ENCODE measurements at regions not wholly inside any gene's neighbourhood (a gene's known extent, or its start where the extent isn't known, plus 50 kb on each side); places are given as distances from the start of the nearest gene placed in this dataset.
A peak's percentile ranks its signal among the peaks of the same experiment; 100 is the strongest.
"Not testable (repeated sequence)": the region's sequence is repeated elsewhere in the genome, so short reads cannot be mapped to it uniquely, and the experiment has no call there.

GRCh38 chr14:22202313-22202712 is 386.7 kb downstream of the DAD1 start:
- H3K27ac ChIP-seq, result no peak overlapping the region
- no peak for TF ChIP-seq CTCF (conservative IDR thresholded peaks at IDR 0.05)
- no peak for TF ChIP-seq ZFX (IDR thresholded peaks at IDR 0.05)

- peak; percentile 82 for TF ChIP-seq CTCF (conservative IDR thresholded peaks at IDR 0.05)
- no peak for TF ChIP-seq ZFX (IDR thresholded peaks at IDR 0.05)
- H3K27ac ChIP-seq, result no peak overlapping the region
Measured at GRCh38 chr14:22200977-22201605, 387.9 kb downstream of the DAD1 start.

- not testable (repeated sequence) for H3K27ac ChIP-seq
Measured at GRCh38 chr14:22200131-22200530, 388.9 kb downstream of the DAD1 start.

- TF ChIP-seq ZFX (IDR thresholded peaks at IDR 0.05) (no peak), CTCF (conservative IDR thresholded peaks at IDR 0.05) (no peak)
- no peak overlapping the region for H3K27ac ChIP-seq
Measured at GRCh38 chr14:22194664-22195063, 394.4 kb downstream of the DAD1 start.

GRCh38 chr14:22190411-22191191 is 398.4 kb downstream of the DAD1 start:
- no peak overlapping the region for H3K27ac ChIP-seq
- TF ChIP-seq ZFX (IDR thresholded peaks at IDR 0.05) (no peak), CTCF (conservative IDR thresholded peaks at IDR 0.05) (no peak)

GRCh38 chr14:22189881-22190280 is 399.1 kb downstream of the DAD1 start:
- no peak for TF ChIP-seq CTCF (conservative IDR thresholded peaks at IDR 0.05)
- TF ChIP-seq ZFX (IDR thresholded peaks at IDR 0.05), result no peak
- H3K27ac ChIP-seq, result no peak overlapping the region

- H3K27ac ChIP-seq, result no peak overlapping the region
- no peak for TF ChIP-seq CTCF (conservative IDR thresholded peaks at IDR 0.05)
- no peak for TF ChIP-seq ZFX (IDR thresholded peaks at IDR 0.05)
Measured at GRCh38 chr14:22188318-22188717, 400.7 kb downstream of the DAD1 start.

- TF ChIP-seq ZFX (IDR thresholded peaks at IDR 0.05), result no peak
- TF ChIP-seq CTCF (conservative IDR thresholded peaks at IDR 0.05), result no peak
- H3K27ac ChIP-seq, result no peak overlapping the region
Measured at GRCh38 chr14:22185789-22186188, 403.2 kb downstream of the DAD1 start.

Data from C4-2B (cell line).